IPS DF 4.7 (cell line): ENCODE measurements at regions not wholly inside any gene's neighbourhood (a gene's known extent, or its start where the extent isn't known, plus 50 kb on each side); places are given as distances from the start of the nearest gene placed in this dataset.
"Not testable (repeated sequence)": the region's sequence is repeated elsewhere in the genome, so short reads cannot be mapped to it uniquely, and the experiment has no call there.

Experiments
- DNase-seq: peaks from one replicate; pipeline ENCODE4 v3.0.0-alpha.2; 2013; ENCODE audit warnings: low spot score; ENCODE audit errors: extremely low read depth

- DNase-seq: no peak
Observed at GRCh38 chr4:187478292-187479140, 517.1 kb upstream of the ZFP42 start.

GRCh38 chr4:187479511-187479910 lies 516.1 kb upstream of the ZFP42 start:
- DNase-seq: no peak

DNA sequence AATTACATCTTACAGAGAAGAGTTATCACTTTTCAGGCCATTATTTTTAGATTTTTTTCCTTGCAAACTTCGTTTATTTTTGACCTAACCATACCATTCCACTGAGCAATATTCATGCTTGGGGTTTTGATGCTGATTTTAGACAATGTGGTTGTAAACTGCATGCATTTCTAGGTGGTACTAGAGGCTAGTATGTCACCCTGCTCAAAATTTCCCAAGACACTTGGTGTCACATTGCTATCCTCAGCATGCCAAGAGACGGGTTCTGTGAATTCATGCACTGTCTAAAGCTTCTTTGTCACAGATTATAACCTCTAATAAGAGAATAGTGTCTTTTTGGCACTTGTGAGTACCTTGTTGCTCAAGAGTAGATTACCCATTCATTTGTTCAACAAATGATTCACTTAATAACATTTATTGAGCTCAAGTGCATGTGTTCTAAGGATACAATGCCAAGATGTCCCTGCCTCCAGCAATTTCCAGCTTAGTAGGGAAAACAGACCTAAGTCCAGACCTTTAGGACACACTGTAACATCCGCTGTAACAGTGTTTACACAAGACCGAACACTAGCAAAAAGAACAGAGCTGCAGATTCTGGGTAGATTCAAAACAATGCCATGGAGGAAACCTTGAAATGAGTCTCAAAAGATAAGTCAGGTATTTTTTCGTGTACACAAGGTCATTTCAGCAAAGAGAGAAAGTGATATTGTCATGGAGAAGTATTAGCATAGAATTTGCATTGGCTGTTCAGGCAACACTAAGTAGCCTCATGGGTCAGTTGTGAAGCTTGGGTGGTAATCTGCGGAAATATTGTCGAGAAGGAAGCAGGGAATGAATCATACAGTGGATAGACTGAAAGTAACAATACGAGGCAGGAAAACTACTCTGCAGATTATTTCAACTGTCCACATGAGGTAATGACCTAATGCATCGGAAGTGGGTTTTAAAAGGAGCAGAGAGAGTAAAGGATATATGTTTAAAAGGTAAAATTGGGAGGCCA lies 515.1 kb upstream of the ZFP42 start:
- no peak for DNase-seq

DNA sequence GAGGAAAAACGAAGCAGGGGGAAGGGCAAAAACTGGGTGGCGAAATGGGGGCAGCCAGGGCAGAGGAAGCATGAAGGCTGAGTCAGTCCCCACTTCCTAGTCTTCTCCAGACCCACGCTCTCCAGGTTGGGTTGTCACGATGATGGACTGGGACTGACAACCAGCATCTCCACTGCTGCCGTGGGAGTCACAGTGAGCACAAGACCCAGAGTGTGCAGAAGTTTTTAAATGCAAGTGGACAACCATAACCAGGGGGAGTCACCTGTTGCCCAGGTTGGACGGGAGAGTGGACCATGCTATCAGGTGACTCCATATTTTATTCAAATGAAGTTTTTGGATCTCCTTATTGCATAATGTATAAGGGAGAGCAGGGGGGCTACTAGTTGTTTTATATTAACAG lies 511.4 kb upstream of the ZFP42 start:
- no peak for DNase-seq

GRCh38 chr4:187485676-187486075 lies 509.9 kb upstream of the ZFP42 start:
- no peak for DNase-seq

GRCh38 chr4:187491286-187491685 lies 504.3 kb upstream of the ZFP42 start:
- DNase-seq: no peak

- no peak for DNase-seq
Observed at GRCh38 chr4:187491959-187492358, 503.6 kb upstream of the ZFP42 start.

DNA sequence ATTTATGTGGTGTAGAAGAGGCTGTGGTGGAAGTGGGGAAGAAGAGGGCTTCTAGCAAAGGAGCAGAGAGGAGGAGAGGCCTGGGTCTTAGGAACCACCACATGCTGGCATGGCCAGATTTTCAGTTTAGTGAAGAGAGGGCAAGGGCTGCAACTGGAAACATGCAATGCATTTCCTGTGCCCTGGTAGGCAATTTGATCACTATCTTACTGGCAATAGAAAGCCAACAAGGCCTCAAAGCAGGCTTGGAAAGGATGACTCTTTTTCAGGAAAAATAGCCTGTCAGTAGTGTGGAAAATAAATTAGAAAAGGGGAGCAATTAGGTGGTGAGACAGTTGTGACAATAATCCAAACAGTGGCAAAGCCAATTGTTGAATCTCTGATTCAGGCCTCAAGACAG lies 501.9 kb upstream of the ZFP42 start:
- DNase-seq: no peak

DNA sequence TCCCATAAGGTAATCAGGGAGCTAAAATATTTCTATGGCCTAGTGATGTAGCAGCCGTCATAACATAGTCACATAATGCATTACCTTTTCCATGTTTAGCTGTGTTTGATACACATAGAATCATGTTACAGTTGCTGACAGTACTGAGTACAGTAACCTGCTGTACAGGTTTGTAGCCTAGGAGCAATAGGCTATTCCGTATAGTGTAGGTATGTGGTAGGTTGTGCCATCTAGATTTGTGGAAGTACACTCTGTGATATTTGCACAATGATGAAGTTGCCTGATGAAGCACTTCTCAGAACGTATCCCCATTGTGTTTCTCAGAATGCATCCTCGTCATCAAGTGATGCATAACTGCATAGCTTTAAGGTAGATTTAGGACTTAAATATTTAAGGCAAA lies 495.6 kb upstream of the ZFP42 start:
- no peak for DNase-seq

GRCh38 chr4:187500796-187501195 lies 494.8 kb upstream of the ZFP42 start:
- no peak for DNase-seq

GRCh38 chr4:187501731-187502130 lies 493.8 kb upstream of the ZFP42 start:
- DNase-seq: no peak

DNA sequence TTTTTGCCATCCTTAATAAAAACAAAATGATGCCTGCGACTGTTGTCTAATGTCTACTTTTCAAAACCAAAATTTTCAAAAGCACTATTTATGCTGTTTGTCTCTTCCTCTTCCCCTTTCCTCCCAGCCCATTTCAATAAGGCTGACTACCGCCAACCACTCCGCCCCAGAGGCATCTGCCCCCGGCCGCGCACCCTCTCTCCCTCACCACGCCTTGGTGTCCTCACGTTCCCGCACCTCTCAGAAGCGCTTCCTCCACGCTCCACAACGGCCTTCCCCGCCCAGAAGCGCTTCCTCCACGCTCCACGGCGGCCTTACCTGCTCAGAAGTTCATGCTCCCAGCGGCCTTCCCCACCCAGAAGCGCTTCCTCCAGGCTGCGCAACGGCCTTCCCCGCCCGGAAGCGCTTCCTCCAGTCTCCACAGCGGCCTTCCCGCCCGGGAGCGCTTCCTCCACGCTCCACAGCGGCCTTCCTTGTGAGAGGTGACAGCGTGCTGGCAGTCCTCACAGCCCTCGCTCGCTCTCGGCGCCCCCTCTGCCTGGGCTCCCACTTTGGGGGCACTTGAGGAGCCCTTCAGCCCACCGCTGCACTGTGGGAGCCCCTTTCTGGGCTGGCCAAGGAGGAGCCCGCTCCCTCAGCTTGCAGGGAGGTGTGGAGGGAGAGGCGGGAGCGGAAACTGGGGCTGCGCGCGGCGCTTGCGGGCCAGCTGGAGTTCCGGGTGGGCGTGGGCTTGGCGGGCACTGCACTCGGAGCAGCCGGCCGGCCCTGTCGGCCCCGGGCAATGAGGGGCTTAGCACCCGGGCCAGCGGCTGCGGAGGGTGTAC lies 490.4 kb upstream of the ZFP42 start:
- DNase-seq: no peak

GRCh38 chr4:187505798-187506141 lies 489.8 kb upstream of the ZFP42 start:
- DNase-seq: not testable (repeated sequence)

GRCh38 chr4:187516224-187516623 lies 479.3 kb upstream of the ZFP42 start:
- no peak for DNase-seq

GRCh38 chr4:187541666-187542065 lies 453.9 kb upstream of the ZFP42 start:
- DNase-seq: no peak

- DNase-seq: no peak
Observed at GRCh38 chr4:187544461-187545053, 451.0 kb upstream of the ZFP42 start.

DNA sequence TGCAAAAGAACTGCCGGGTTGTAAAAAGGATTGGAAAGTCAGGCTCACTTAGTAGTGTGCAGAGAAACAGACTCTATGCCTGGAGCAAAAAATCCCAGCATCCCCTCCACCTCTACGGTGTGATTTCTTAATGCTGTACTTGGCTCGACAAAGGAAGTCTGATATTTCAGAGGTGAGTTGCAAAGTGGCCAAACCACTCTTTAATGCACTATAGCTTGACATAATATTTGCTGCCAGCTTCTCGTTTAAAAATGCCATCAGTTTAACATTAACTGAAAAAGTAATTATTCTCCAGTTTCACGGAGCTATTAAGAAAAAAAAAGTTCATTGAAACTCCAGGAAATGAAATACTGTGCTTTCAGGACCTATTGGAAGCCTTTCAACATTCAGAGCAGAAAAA lies 448.3 kb upstream of the ZFP42 start:
- DNase-seq: no peak

GRCh38 chr4:187550256-187550950 lies 445.2 kb upstream of the ZFP42 start:
- DNase-seq: no peak

DNA sequence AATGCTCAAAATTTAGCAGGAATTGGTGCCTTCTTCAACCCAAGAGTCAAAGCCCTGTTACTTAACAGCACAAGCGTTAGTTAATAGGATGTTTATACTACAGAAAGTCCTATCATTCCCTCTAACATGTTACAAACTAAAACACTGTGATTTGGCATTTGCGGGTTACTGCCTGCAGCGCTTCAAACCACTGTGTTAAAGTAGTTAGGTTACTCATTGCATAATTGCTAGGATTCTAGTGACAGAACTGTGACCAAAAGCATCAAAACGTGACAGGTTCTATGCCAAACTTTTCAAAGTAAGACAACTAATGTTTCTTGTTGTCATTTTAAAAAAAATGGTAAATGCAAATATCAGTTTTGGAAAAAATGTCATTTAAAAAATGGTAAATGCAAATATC lies 442.8 kb upstream of the ZFP42 start:
- DNase-seq: no peak

- DNase-seq: no peak
Observed at GRCh38 chr4:187555174-187555573, 440.4 kb upstream of the ZFP42 start.

- no peak for DNase-seq
Observed at GRCh38 chr4:187558391-187558790, 437.2 kb upstream of the ZFP42 start.
